GM21381 (cell line): ENCODE measurements at regions not wholly inside any gene's neighbourhood (a gene's known extent, or its start where the extent isn't known, plus 50 kb on each side); places are given as distances from the start of the nearest gene placed in this dataset.

Experiments
- ATAC-seq: cut with Tn5 transposase; IDR thresholded peaks from one replicate; pipeline ENCODE4 v1.9.1; 2021; ENCODE audit warnings: mild to moderate bottlenecking, moderate library complexity; ENCODE audit not compliant: unreplicated experiment

DNA sequence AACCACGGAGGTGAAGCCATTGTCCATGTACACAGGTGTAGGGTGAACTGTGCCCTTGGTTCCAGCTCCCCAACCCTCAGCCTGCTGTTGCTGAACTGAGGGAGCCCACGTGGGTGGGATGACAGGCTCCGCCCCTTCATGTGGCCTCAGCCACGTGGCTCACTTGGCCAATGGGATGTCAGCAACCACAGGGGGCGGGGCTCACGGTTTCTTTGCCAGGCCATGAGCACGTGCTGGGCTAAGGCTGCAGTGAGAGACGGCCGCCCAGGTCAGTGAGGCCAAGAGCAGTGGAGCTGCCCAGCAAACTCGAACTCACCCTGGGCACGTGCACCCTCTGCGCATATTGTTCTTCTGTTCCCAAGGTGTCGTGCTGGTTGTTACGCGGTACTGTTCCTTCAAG lies 282.6 kb downstream of the IRF8 start:
- no peak for ATAC-seq

DNA sequence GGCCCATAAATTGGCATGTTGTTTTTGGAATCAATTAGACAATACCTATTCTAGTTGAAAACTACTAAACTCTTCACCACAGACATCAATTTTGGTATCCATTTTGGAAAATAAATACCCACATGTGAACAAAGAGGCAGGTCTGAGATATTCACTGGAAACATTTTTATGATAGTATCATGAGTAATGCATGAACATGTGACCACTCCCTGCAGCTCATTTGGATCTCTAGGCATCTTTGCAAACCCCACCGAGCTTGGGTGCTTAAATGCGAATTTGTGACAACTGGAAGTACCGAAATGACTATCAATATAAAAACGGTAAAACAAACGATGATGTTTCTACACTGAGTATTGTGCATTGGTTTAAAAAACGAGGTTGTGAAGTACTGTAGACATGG lies 285.2 kb downstream of the IRF8 start:
- ATAC-seq = no peak

- no peak for ATAC-seq
These were observed 286.1 kb downstream of the IRF8 start for GRCh38 chr16:86185089-86185488.

- no peak for ATAC-seq
These were observed 287.4 kb downstream of the IRF8 start for GRCh38 chr16:86186313-86186712.

DNA sequence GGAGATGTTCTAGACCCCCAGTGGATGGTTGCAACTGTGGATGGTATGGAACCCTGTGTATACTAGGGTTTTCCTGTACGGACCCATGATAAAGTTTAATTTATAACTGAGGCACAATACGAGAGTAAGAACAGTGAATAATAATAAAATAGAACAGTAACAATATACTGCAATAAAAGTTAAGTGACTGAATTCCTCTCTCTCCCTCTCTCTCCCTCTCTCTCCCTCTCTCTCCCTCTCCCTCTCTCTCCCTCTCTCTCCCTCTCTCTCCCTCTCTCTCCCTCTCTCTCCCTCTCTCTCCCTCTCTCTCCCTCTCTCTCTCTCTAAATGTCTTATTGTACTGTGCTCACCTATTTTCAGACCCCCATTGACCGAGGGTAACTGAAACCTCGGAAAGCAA lies 291.0 kb downstream of the IRF8 start:
- ATAC-seq = no peak

GRCh38 chr16:86191663-86192062 lies 292.7 kb downstream of the IRF8 start:
- no peak for ATAC-seq

DNA sequence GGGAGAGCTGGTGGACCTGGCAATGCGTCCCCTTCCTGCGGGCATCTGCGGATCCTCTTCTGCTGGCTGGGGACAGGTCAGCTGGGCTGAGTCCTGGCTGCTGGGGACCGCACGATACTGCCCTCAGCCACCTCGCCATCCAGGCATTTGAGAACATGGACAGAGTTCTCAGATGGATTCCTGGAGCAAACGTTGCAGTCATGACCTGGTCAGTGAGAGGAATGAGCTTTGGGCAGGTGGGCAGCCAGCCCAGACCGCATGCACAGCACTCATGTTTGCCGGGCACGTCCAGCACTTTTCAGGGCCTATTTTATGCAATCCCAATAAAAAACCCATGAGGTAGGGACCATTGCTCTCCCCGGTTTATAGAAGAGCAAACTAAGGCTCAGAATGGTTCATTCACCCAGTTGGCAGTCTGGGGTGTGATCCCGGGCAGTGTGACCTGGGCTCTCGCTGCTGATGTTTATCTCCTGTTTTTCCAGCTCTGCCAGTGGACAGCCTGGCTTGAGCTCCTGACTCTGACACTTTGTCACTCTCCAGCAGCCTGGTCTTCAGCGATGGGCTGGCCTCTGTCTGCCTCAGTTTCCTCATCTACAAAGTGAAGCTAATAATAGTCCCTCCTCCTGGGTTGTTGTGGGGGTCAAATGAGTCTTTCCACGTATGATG lies 294.7 kb downstream of the IRF8 start:
- no peak for ATAC-seq

DNA sequence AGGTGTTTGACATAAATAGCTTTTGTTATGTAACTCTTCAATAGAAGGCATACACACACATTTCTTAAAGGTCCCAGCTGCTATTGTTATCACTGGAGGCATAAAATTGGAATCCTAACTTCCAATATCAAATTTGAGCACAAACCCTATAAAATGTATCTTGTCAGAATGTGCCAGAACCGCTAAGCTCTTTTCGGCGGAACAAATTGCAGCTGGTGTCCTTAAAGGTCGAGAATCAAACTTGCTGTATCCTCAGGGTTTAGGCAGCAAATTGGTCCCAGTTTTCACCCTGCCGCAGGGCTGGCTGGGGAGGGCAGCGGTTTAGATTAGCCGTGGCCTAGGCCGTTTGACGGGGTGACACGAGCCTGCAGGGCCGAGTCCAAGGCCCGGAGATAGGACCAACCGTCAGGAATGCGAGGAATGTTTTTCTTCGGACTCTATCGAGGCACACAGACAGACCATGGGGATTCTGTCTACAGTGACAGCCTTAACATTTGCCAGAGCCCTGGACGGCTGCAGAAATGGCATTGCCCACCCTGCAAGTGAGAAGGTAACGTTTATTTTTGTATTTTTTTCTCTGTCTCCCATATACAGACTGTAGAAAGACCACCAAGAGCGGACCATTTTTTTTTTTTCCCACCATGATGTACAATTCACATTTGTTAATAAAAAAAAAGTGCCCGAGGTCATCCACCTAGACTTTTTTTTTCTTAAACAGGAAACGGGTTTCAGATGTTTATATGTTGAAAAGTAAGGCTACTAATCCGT lies 297.1 kb downstream of the IRF8 start:
- no peak for ATAC-seq

DNA sequence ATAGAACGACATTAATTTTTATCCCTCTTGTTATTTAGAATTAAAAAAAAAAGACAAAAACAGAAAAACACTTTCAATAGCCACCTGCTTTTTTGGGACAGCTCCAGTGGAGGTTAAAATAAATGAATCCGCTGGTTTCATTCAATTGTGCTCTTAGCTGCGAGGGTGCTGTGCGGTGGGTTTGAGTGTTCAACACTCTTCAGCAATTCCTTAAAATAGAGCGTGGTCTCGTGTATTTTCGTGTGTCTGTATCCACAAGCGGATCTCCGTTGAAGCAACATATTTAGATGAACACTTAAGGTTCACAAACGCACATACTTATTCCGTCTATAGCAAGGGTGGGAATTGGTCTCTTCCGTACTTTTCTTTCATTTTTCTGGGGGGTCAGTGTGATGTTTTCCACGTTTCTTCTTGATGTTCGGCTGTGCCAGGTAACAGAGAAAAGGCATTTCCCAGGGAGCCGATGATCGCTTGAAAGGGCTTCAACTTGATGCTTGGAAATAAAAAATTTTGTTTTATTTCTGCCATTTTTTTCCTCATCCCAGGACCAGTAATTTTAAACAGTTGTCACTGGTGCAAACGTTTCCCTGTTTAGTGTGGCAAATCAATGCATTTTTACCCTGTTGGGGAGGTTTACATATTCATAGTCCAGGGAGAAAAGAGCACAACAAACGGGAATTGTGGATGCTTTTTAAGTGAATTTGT lies 297.9 kb downstream of the IRF8 start:
- no peak for ATAC-seq

DNA sequence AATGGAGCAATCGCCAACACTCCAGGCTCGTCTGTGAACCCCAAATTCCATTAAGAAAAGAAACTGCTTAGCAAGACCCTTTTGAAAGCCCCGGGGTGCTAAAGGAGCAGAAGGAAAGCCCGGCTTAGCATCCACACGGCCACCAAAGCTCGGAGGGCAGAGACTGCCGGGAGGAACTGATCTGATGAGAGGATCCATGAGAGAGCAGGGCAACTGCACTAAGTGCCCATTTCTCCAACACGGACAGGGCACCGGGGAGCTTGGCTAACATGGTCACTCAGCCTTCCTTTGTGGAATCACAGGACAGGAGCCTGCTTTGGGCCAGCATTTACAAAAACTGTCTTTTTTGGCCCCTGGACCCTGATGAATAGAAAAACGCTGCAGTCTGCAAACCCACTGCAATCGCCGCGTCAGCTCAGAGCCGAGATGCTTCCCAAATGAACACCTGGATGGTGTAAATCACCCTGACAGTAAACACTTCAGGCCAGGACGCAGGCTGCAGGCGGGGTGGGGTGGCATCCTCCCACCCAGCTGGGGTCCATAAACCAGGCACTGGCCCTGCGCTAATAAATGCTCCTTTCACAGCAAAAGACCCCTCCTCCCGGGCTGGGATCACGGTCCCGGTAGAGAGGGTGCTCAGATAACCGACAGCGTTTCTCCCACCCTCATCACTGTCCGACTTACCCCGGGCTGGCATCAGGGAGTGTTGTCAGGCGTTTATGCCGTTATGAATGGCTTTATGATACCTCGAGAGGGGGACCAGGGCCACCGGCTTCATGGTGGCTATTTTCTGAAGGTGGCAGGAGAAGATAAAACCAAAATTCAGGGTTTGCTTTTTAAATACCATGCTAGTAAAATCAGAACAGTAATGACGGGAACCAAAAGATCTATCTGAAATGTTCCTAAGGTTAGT lies 299.5 kb downstream of the IRF8 start:
- ATAC-seq = no peak

DNA sequence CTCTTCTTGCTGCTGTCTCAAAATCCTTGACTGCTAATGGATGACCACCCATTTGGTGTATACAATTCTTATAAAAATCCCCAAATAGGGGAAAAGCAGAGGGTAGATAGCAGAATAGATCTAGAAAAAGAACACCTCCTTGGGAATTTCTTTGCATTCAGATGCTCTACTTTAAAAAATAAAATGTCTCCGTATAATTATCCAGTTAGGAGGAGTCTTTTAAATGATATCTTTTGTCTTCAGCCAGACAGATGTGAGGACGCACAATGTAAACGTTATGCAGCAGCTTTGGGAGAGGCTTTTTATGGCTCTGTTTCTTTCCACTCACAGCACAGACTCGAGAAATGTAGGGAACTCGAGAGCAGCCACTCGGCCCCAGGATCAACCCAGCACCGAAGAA lies 300.2 kb downstream of the IRF8 start:
- no peak for ATAC-seq

DNA sequence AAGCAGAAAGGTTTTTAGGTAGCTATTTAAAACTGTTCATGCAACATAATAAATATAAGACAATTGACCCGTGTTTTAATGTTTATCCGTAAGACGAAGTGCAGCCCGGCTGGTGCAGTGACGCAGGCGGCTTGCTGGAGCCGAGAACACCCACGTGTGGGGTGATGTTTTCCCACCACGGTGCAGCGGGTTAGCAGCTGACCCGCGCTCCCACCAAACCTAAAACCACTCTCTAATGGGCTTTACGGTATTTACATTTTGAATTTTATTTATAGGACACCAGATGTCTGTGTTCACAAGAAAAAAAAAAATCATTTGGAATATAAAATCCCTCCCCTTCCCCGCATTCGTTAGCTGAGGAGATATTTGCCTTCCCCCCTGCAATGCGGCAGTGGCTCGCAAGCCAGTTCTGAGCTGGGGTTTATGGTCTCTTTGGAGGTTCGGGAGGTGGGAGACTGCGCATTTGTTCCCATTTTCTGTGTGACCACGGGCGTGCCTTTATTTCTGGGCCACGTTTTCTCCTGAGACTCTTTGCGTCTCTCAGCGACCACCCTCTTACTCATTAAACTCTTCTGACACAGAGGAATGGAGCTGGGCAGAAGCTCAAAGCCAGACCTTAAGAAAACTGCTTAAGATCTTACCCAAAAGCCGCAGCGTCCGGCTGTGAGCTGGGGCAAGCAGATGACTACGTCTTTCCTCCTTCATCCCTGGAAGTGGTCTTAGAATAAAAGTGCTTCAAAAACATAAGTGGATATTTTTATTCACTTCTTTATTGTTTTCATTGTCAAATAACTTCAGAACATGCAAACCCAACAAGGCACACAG lies 301.1 kb downstream of the IRF8 start:
- ATAC-seq = no peak

DNA sequence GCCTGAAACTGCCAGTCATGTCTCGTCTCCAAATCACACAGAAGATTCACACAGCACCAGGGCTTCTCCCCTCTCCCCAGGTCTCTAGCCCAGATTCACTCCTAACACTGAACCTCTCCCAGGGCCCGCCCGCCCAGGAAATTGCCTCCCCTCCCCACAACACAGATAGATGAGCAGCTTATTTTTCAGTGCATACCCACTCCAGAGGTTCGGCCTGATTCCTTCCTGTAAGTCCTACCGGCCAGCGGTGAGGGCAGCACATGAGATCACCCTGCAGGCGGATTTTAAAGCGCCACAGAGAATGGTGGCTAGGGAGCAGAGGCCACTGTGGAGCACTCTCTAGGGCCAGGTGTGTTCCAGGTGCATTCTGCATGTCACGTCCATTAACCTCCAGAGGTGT lies 301.8 kb downstream of the IRF8 start:
- no peak for ATAC-seq

DNA sequence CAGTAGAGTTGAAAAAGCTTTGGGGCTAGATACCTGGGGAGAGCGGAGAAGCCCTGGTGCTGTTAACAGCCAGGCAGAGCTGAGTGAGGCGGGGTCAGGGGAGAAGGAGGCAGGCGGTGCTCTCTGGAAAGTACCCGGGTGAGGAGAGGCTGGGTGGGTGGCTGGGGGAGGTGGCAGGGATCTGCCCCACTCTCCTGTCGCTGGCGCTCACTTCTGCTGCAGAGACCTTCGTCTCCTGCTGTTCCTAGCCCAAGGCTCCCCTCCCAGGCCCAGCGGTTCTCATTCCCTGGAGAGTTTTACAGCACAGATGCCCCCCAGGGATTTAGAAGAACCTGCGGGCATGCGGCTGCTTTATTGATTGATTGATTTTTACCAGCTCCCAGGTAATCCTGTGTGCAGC lies 302.8 kb downstream of the IRF8 start:
- ATAC-seq = no peak

GRCh38 chr16:86202267-86202666 lies 303.3 kb downstream of the IRF8 start:
- no peak for ATAC-seq

DNA sequence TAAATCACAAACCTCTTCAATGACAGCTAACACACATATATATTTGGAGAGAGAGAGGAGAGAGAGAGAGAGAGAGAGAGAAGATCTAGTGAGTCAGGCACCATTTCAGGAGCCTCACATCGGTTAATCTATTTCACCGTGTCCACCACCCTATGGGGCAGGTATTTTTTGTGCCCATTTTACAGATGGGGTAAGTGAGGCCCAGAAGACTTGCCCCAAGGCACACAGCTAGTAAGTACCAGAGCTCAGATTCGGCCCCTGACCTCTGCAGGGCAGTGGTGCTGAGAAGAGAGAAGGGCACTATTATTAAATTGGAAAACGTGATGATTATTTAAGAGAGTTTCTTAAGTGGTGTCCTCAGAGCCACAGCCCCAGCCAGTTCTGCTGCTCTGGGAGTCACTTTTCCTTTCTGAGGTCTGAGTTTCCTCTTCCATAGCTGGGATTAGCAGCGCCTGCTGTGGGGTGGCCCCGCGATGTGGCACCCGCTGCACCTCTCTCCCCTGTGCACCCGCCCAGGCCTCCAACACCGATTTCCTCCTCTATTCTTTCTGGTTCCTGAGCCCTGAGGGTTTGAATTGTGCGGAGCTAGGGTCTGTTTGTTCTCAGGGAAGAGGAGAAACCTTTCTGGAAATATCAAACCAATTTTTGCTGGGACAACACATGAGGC lies 303.9 kb downstream of the IRF8 start:
- ATAC-seq = no peak

GRCh38 chr16:86203557-86204275 lies 304.8 kb downstream of the IRF8 start:
- ATAC-seq = no peak

GRCh38 chr16:86205521-86206245 lies 304.6 kb upstream of the FOXF1 start:
- no peak for ATAC-seq
